ENCODE measurements at regions not wholly inside any gene's neighbourhood (a gene's known extent, or its start where the extent isn't known, plus 50 kb on each side); places are given as distances from the start of the nearest gene placed in this dataset.

- TF ChIP-seq ZFX (IDR thresholded peaks at IDR 0.05) (no peak), RAD21 (IDR thresholded peaks at IDR 0.05; ENCODE audit: low read depth) (no peak)
These were observed 118.4 kb downstream of the MBL2 start (continued) for GRCh38 chr10:52654201-52654600.

- H2AFZ ChIP-seq (ENCODE audit: low read depth, low read length, poor library complexity, severe bottlenecking) = no peak overlapping the region
- no peaks in the 10 kb centered on the region for H3K9me3 ChIP-seq (ENCODE audit: control insufficient read depth in 1 of 2, insufficient read depth in 1 of 2, low read depth in 1 of 2, low read length in 2 of 2)
- no TSS peak for BruUV-seq (replicated peaks)
- H3K9ac ChIP-seq (ENCODE audit: low read length) = no peak overlapping the region
- no peak for TF ChIP-seq FOSL1 (IDR thresholded peaks at IDR 0.05; ENCODE audit: low read depth)
- no peak for TF ChIP-seq YY1 (IDR thresholded peaks at IDR 0.05; ENCODE audit: extremely low read depth, insufficient replicate concordance, low read depth, low read length)
- TF ChIP-seq ZNF274 (IDR thresholded peaks at IDR 0.05; ENCODE audit: low read depth, low read length) = no peak
- TF ChIP-seq ZBTB33 (IDR thresholded peaks at IDR 0.05; ENCODE audit: extremely low read depth, insufficient replicate concordance, low read length) = no peak
- no peak for TF ChIP-seq ELF1 (IDR thresholded peaks at IDR 0.05; ENCODE audit: borderline replicate concordance, low read depth)
- TF ChIP-seq SRF (IDR thresholded peaks at IDR 0.05; ENCODE audit: low read depth) = no peak
- TF ChIP-seq JUND (IDR thresholded peaks at IDR 0.05) = no peak
- TF ChIP-seq POLR2AphosphoS5 (IDR thresholded peaks at IDR 0.05; ENCODE audit: low read depth, low read length) = no peak
- TF ChIP-seq SP1 (IDR thresholded peaks at IDR 0.05; ENCODE audit: low read depth) = no peak
- TF ChIP-seq CBX3 (IDR thresholded peaks at IDR 0.05; ENCODE audit: low read depth) = no peak
- no peak for TF ChIP-seq MAX (IDR thresholded peaks at IDR 0.05)
- no peak for TF ChIP-seq EGR1 (IDR thresholded peaks at IDR 0.05; ENCODE audit: low read depth)
- no peak for TF ChIP-seq SIN3A (IDR thresholded peaks at IDR 0.05; ENCODE audit: low read depth)
- no peak for TF ChIP-seq POLR2A (IDR thresholded peaks at IDR 0.05; ENCODE audit: borderline replicate concordance, extremely low read depth, insufficient read depth, insufficient read length)
- no peak for TF ChIP-seq ATF3 (IDR thresholded peaks at IDR 0.05)
- TF ChIP-seq TCF7L2 (IDR thresholded peaks at IDR 0.05; ENCODE audit: borderline replicate concordance, extremely low read depth, insufficient read depth, insufficient read length) = no peak
- no peak for TF ChIP-seq CEBPB (IDR thresholded peaks at IDR 0.05; ENCODE audit: low read depth)
- no peak for TF ChIP-seq RAD21 (IDR thresholded peaks at IDR 0.05; ENCODE audit: low read depth)
- no peak for TF ChIP-seq REST (IDR thresholded peaks at IDR 0.05; ENCODE audit: low read depth)
- no peak overlapping the region for H3K4me3 ChIP-seq (replicated peaks in 1 of 2; ENCODE audit: low read depth in 1 of 2, low read length in 2 of 2)
- H4K20me1 ChIP-seq (ENCODE audit: insufficient read depth) = no peaks in the 10 kb centered on the region
- no peak for DNase-seq (ENCODE audit: low read depth, low spot score)
- no peaks in the 10 kb centered on the region for H3K9me2 ChIP-seq (ENCODE audit: insufficient read depth)
- intact Hi-C loops (cut with micrococcal nuclease) = no loop called here
- CTCF ChIA-PET = no interaction called here
- no peak for ATAC-seq
- H3K4me1 ChIP-seq (ENCODE audit: control insufficient read depth in 1 of 2, insufficient read depth in 2 of 2, low read length in 2 of 2) = no peaks in the 10 kb centered on the region
- H3K36me3 ChIP-seq (ENCODE audit: control insufficient read depth in 1 of 2, insufficient read depth in 2 of 2, low read length in 2 of 2) = no peaks in the 10 kb centered on the region
- POLR2A ChIA-PET = no interaction called here
- RAD21 ChIA-PET (ENCODE audit: low non-redundant PET in 1 of 2, low total read pairs in 2 of 2, uncharacterized antibody in 2 of 2, unreplicated experiment in 2 of 2) = no interaction called here
- no peaks in the 10 kb centered on the region for H3K27me3 ChIP-seq (ENCODE audit: insufficient read depth, low read length)
- no peak overlapping the region for H3K4me2 ChIP-seq (ENCODE audit: low read length)
- H3K79me2 ChIP-seq (ENCODE audit: insufficient read depth, low read length) = no peaks in the 10 kb centered on the region
- no peak overlapping the region for H3K27ac ChIP-seq (ENCODE audit: low read depth, low read length)
These were observed 114.5 kb downstream of the MBL2 start for GRCh38 chr10:52658112-52658511.

All from HCT116 (cell line).